Liver (tissue), 3 donors: ENCODE measurements at regions not wholly inside any gene's neighbourhood (a gene's known extent, or its start where the extent isn't known, plus 50 kb on each side); places are given as distances from the start of the nearest gene placed in this dataset.
A peak's percentile ranks its signal among the peaks of the same experiment; 100 is the strongest.

Experiments used
- CTCF ChIP-seq: fragments of 150-350 bp; IDR thresholded peaks from 2 replicates; pipeline ENCODE4 v1.5.1; 2017; ENCODE audit warnings: improper control_type of control experiment, low read depth, low read length; ENCODE audit not compliant: missing input control
- FOXA1 ChIP-seq: IDR thresholded peaks from 2 replicates; pipeline ENCODE4 v1.6.1; 2016; ENCODE audit warnings: antibody characterized with exemption
- GABPA ChIP-seq, 2 donors: IDR thresholded peaks in 1 of 2; conservative IDR thresholded peaks in 1 of 2; 2 replicates each; pipeline ENCODE4 v1.6.1; 2016; ENCODE audit warnings: antibody characterized with exemption in 2 of 2, mild to moderate bottlenecking in 1 of 2, moderate library complexity in 1 of 2
- JUND ChIP-seq, 2 donors: IDR thresholded peaks; 2 replicates each; pipeline ENCODE4 v1.6.1; 2016; ENCODE audit warnings: antibody characterized with exemption in 2 of 2
- RAD21 ChIP-seq, 2 donors: IDR thresholded peaks; 2 replicates each; pipeline ENCODE4 v1.6.1; 2016; ENCODE audit warnings: antibody characterized with exemption in 2 of 2, mild to moderate bottlenecking in 2 of 2
- RXRA ChIP-seq, 2 donors: IDR thresholded peaks; 2 replicates each; pipeline ENCODE4 v1.6.1; 2017 to 2018; ENCODE audit warnings: antibody characterized with exemption in 2 of 2, mild to moderate bottlenecking in 1 of 2
- SP1 ChIP-seq: IDR thresholded peaks from 2 replicates; pipeline ENCODE4 v1.6.1; 2018; ENCODE audit warnings: antibody characterized with exemption, mild to moderate bottlenecking
- TF ChIP-seq, protein P1 (sequence below): IDR thresholded peaks from 2 replicates; pipeline ENCODE4 v1.6.1; 2016; ENCODE audit warnings: antibody characterized with exemption
- TF ChIP-seq, protein P2 (sequence below): IDR thresholded peaks from 2 replicates; pipeline ENCODE4 v1.6.1; 2016; ENCODE audit warnings: antibody characterized with exemption, mild to moderate bottlenecking
- TF ChIP-seq, protein P3 (sequence below): IDR thresholded peaks from 2 replicates; pipeline ENCODE4 v1.6.1; 2016; ENCODE audit warnings: antibody characterized with exemption
- donor health status: healthy.
- donor health status: healthy.

- TF ChIP-seq CTCF: no peak
- peak; percentile 100 for TF ChIP-seq SP1
- peak in 1 of 2 donors; percentile 53 for TF ChIP-seq GABPA (IDR thresholded peaks at IDR 0.05 in 1 of 2, conservative IDR thresholded peaks at IDR 0.05 in 1 of 2)
- peak; percentile 93 for TF ChIP-seq JUND (IDR thresholded peaks at IDR 0.05)
- TF ChIP-seq, protein P1, sequence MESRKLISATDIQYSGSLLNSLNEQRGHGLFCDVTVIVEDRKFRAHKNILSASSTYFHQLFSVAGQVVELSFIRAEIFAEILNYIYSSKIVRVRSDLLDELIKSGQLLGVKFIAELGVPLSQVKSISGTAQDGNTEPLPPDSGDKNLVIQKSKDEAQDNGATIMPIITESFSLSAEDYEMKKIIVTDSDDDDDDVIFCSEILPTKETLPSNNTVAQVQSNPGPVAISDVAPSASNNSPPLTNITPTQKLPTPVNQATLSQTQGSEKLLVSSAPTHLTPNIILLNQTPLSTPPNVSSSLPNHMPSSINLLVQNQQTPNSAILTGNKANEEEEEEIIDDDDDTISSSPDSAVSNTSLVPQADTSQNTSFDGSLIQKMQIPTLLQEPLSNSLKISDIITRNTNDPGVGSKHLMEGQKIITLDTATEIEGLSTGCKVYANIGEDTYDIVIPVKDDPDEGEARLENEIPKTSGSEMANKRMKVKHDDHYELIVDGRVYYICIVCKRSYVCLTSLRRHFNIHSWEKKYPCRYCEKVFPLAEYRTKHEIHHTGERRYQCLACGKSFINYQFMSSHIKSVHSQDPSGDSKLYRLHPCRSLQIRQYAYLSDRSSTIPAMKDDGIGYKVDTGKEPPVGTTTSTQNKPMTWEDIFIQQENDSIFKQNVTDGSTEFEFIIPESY: peak; percentile 97
- TF ChIP-seq, protein P2, sequence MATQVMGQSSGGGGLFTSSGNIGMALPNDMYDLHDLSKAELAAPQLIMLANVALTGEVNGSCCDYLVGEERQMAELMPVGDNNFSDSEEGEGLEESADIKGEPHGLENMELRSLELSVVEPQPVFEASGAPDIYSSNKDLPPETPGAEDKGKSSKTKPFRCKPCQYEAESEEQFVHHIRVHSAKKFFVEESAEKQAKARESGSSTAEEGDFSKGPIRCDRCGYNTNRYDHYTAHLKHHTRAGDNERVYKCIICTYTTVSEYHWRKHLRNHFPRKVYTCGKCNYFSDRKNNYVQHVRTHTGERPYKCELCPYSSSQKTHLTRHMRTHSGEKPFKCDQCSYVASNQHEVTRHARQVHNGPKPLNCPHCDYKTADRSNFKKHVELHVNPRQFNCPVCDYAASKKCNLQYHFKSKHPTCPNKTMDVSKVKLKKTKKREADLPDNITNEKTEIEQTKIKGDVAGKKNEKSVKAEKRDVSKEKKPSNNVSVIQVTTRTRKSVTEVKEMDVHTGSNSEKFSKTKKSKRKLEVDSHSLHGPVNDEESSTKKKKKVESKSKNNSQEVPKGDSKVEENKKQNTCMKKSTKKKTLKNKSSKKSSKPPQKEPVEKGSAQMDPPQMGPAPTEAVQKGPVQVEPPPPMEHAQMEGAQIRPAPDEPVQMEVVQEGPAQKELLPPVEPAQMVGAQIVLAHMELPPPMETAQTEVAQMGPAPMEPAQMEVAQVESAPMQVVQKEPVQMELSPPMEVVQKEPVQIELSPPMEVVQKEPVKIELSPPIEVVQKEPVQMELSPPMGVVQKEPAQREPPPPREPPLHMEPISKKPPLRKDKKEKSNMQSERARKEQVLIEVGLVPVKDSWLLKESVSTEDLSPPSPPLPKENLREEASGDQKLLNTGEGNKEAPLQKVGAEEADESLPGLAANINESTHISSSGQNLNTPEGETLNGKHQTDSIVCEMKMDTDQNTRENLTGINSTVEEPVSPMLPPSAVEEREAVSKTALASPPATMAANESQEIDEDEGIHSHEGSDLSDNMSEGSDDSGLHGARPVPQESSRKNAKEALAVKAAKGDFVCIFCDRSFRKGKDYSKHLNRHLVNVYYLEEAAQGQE: peak; percentile 79
- TF ChIP-seq RAD21 (IDR thresholded peaks at IDR 0.05): peak; percentile 57 to 67
- TF ChIP-seq, protein P3, sequence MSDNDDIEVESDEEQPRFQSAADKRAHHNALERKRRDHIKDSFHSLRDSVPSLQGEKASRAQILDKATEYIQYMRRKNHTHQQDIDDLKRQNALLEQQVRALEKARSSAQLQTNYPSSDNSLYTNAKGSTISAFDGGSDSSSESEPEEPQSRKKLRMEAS: peak; percentile 95
- peak; percentile 100 for TF ChIP-seq RXRA (IDR thresholded peaks at IDR 0.05)
- peak; percentile 59 for TF ChIP-seq FOXA1
These were observed 60.6 kb upstream of the ATXN1 start for GRCh38 chr6:16821834-16822264.
